ENCODE measurements at regions not wholly inside any gene's neighbourhood (a gene's known extent, or its start where the extent isn't known, plus 50 kb on each side); places are given as distances from the start of the nearest gene placed in this dataset.

DNA sequence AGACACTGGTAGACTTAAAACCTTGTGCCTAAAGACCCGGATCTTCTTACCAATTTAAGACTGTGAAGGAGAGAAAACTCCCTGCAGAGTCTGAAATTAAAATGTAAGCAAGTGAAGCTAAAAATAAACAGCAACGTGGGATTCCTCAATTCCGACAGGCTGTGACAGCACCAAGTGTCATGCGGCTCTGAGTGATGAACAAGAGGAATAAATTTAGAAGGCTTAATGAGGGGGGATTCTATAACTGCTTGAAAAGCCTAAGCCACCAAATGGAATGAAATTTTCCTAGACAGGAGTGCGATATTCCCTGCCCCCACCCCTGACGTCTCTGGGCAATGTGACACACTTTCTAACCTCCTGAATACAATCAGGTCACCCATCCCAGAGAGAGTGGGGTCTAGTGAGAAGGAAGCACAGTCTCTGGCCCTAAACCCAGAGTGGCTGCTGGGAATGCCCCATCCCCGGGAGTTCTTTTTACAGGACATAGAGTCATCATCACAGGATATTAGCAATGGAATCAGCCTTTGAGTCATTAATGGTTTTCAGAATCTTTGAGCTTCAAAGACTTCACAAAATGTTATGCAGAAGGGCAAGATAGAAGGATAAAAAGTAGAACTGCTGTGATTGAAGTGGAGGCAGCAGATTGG is 114.3 kb downstream of the EDEM1 start:
- ATAC-seq (peak; percentile 46), DNase-seq (ENCODE audit: missing footprints) (no peak)
- intact Hi-C loops (cut with DNase I), result loop anchor here (5.0 to 10.0 kb wide), 2 partner anchors 179 to 1493 kb away; partner anchors contain the start of gene ARL8B

DNA sequence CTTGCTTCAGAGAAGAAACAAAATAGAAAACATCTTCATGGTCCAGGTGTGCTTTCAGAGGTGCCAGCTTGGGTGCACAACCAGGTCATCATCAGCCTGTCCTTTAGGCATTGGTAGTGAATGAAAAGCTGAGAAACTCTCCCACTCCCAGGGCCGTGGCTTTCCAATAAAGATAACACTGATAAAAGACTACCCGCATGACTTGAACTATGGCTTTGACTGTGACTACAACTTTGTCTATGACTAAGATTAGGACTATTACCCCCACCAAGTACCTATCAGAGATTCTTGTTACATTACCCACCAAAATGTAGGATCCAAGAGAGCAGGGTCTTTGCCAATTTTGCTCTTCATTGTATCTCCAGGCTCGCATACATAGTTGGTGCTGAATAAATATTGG is 115.2 kb downstream of the EDEM1 start:
- no peak for ATAC-seq
- DNase-seq (ENCODE audit: missing footprints), result no peak
- intact Hi-C loops (cut with DNase I), result loop anchor here (5.0 to 10.0 kb wide), 2 partner anchors 180 to 1492 kb away; partner anchors contain the start of gene ARL8B

- intact Hi-C loops (cut with DNase I), result loop anchor here (5.0 to 10.0 kb wide), 2 partner anchors 182 to 1491 kb away; partner anchors contain the start of gene ARL8B
- no peak for DNase-seq (ENCODE audit: missing footprints)
- no peak for ATAC-seq
These were observed 116.7 kb downstream of the EDEM1 start for GRCh38 chr3:5304188-5304587.

GRCh38 chr3:5304789-5305683 is 117.5 kb downstream of the EDEM1 start:
- DNase-seq (ENCODE audit: missing footprints) (no peak), ATAC-seq (peak; percentile 68)
- intact Hi-C loops (cut with DNase I), result loop anchor here (5.0 to 10.0 kb wide), 2 partner anchors 183 to 1490 kb away; partner anchors contain the start of gene ARL8B

- ATAC-seq (peak; percentile 10), DNase-seq (ENCODE audit: missing footprints) (no peak)
- intact Hi-C loops (cut with DNase I), result loop anchor here (10.0 kb wide), 1 partner anchor 1489 kb away; no protein-coding TSS in a partner anchor
These were observed 118.1 kb downstream of the EDEM1 start for GRCh38 chr3:5305684-5305989.

DNA sequence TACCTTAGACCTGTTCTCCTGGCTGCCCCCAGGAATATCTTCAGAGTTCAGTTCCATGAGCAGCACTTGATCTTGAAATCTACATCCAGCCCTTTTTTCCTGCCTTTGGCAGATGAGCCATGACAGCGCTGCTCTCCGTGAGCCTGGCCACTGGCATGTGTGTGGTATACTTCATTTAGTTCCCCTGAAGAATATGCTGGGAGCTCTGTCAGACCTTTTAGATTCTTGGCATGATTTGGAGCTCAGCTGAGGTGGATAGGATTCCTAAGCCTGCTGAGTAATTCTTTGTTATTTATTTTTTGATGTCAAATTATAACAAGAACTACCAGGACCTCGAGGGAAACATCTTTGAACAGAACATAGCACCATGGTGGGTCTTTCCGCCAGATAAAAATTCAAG is 121.7 kb downstream of the EDEM1 start:
- DNase-seq (ENCODE audit: missing footprints) (no peak), ATAC-seq (no peak)
- intact Hi-C loops (cut with DNase I), result loop anchor here (10.0 kb wide), 1 partner anchor 1486 kb away; no protein-coding TSS in a partner anchor

DNA sequence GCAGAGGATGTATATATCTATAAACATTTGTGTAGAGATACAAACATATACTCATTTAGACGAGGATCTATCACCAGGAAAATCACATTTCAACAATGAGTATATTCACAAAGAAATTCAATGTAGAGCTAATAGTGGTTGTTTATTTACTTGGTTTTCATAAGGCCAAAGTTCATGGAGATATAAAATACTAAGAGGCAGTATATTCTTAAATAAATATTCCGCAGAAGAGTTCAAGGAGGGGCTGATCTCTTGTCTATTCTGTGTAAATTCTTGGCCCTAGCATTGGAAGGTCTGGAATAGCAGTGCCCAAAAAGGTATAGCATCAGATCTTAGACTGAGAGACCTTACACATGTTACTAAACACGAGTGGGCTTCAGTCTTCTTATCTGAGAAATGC is 122.1 kb downstream of the EDEM1 start:
- no peak for ATAC-seq
- intact Hi-C loops (cut with DNase I), result loop anchor here (10.0 kb wide), 1 partner anchor 1485 kb away; no protein-coding TSS in a partner anchor
- no peak for DNase-seq (ENCODE audit: missing footprints)

- intact Hi-C loops (cut with DNase I), result no loop called here
- ATAC-seq (no peak), DNase-seq (ENCODE audit: missing footprints) (no peak)
These were observed 123.0 kb downstream of the EDEM1 start for GRCh38 chr3:5310509-5310908.

- intact Hi-C loops (cut with DNase I), result no loop called here
- DNase-seq (ENCODE audit: missing footprints) (no peak), ATAC-seq (no peak)
These were observed 124.8 kb downstream of the EDEM1 start for GRCh38 chr3:5312290-5312689.

- DNase-seq (ENCODE audit: missing footprints), result no peak
- intact Hi-C loops (cut with DNase I), result no loop called here
- no peak for ATAC-seq
These were observed 127.4 kb downstream of the EDEM1 start for GRCh38 chr3:5314897-5315296.

GRCh38 chr3:5317557-5317956 is 130.1 kb downstream of the EDEM1 start:
- intact Hi-C loops (cut with DNase I), result no loop called here
- DNase-seq (ENCODE audit: missing footprints) (no peak), ATAC-seq (no peak)

- DNase-seq (ENCODE audit: missing footprints) (no peak), ATAC-seq (no peak)
- intact Hi-C loops (cut with DNase I), result no loop called here
These were observed 131.9 kb downstream of the EDEM1 start for GRCh38 chr3:5319454-5319853.

- ATAC-seq, result no peak
- DNase-seq (ENCODE audit: missing footprints), result no peak
- intact Hi-C loops (cut with DNase I), result no loop called here
These were observed 134.3 kb downstream of the EDEM1 start for GRCh38 chr3:5321666-5322340.

GRCh38 chr3:5324780-5325179 is 137.3 kb downstream of the EDEM1 start:
- ATAC-seq (no peak), DNase-seq (ENCODE audit: missing footprints) (no peak)
- intact Hi-C loops (cut with DNase I), result no loop called here

DNA sequence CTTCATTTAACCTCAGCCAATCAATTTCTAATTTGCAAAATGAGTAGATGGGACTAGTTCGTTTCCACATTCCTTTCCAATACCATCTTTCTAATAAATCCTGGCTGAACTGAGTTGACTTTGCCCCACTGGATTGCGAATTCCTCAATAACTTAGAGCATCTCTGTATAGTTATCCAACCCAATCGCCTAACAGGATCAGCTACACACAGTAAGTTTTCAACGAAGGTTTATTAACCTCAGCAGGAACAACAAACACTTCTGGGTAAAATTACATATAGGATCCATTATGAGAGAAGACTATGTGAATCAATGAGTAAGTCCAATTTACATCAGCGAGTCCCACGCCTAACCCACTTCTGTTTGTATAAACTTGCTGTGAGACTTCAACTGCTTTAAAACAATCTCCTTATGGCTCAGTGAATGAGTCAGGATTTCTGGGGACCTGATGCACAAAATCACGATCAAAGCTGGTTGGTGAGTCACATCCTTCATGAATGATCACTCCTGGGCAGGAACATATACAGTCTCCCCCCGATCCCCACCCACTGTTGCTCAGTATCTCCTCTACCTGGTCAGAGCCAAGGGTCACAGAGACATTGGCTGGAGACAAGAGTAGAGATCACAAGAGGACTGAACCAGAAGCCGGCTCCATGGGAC is 142.8 kb downstream of the EDEM1 start:
- ATAC-seq, result no peak
- intact Hi-C loops (cut with DNase I), result no loop called here
- DNase-seq (ENCODE audit: missing footprints), result no peak

DNA sequence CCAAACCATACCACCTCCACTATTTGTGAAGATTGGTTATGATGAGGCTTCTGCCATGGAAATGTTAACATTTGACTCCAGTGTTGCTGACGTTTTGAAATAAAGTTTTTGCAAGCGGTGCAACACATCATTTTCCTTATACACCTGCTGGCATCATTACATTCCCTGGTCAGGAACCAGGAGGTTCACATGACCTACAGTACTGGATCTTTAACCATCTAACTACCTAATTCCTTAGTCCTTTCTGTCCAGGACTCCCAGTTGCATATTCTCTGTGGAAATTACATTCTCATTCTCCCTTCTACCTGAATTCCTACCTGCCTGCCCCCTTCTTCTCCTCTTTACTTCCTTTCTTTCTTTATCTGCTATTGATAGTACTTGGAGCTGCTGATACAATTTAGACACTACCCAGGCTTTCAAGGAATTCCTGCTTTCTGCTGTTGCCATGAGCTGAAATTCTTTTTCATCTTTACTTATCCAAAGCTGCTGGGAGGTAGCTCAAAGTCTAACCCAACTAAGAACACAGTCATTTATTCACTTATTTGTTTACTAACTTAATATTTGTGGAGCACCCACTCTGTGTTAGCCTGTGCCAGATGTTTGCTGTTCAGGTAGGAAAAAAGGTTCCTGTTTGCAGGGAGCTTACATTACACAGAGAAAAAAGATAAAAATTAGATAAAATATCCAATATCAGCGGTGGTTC is 144.2 kb downstream of the EDEM1 start:
- DNase-seq (ENCODE audit: missing footprints), result no peak
- intact Hi-C loops (cut with DNase I), result no loop called here
- no peak for ATAC-seq

DNA sequence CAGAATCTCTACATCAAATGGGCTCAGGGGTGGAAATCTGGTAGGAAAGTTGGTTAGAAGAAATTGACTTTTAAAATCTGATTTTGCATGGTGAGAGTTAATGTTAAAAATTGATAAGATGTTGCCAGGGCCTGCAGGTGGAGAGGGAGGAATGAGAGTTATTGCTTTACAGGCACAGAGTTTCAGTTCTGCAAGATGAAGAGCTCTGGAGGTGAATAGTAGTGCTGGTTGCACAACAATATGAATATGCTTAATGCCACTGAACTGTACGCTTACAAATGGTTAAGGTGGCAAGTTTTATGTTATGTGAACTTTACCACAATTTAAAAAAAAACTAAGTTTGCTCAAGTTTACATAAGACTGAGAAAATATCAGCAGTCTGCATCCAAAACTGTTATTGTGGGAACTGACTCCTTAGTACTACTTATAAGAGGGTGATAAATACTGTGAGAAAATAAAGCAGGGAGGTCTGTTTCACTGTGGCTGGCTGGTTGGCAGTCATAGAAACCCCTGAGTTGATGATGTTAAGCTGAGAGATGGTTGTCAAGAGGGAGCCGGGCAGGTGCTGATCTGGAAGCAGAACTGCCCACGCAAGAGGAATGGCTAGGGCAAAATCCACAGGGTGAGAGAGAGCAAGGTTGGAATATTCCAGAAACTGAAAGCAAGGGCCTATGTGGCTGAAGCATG is 144.9 kb downstream of the EDEM1 start:
- DNase-seq (ENCODE audit: missing footprints) (no peak), ATAC-seq (no peak)
- intact Hi-C loops (cut with DNase I), result no loop called here

Data from Right ventricle myocardium inferior (tissue), 1 donor.